Transverse colon (tissue), 4 donors: ENCODE measurements at regions not wholly inside any gene's neighbourhood (a gene's known extent, or its start where the extent isn't known, plus 50 kb on each side); places are given as distances from the start of the nearest gene placed in this dataset.

Source experiments
- DNase-seq: peaks from one replicate; pipeline ENCODE4 v3.0.0-alpha.2; 2019
- H3K27ac ChIP-seq, 4 donors: fragments of 200-600 bp; sonication (generic); 2 replicates each; pipeline ENCODE4 v1.5.1; 2016 to 2018; ENCODE audit warnings: inconsistent platforms in 4 of 4
- H3K27me3 ChIP-seq: fragments of 200-600 bp; sonication (generic); 2 replicates; pipeline ENCODE4 v1.5.1; 2017; ENCODE audit warnings: inconsistent platforms
- H3K36me3 ChIP-seq, 4 donors: fragments of 200-600 bp; sonication (generic); 2 replicates each; pipeline ENCODE4 v1.5.1; 2017 to 2019; ENCODE audit warnings: inconsistent platforms in 4 of 4
- H3K4me1 ChIP-seq, 4 donors: fragments of 200-600 bp; sonication (generic); 2 replicates each; pipeline ENCODE4 v1.5.1; 2017 to 2020; ENCODE audit warnings: inconsistent platforms in 4 of 4
- H3K4me3 ChIP-seq, 4 donors: fragments of 200-600 bp; sonication (generic); 1 replicate in 1 of 4; 2 replicates in 3 of 4; pipeline versions ENCODE4 v1.5.1 to v1.6.1; 2017 to 2019; ENCODE audit warnings: inconsistent platforms in 4 of 4
- H3K9me3 ChIP-seq, 2 donors: fragments of 200-600 bp; sonication (generic); 2 replicates each; pipeline ENCODE4 v1.5.1; 2017 to 2019; ENCODE audit warnings: inconsistent platforms in 2 of 2
- CTCF ChIP-seq, 5 experiments: fragments of 200-600 bp in 3 of 5; fragments of 450-650 bp in 2 of 5; sonication (generic) in 3 of 5; IDR thresholded peaks; 1 replicate in 2 of 5; 2 replicates in 3 of 5; pipeline ENCODE4 v1.5.1; 2016 to 2017; ENCODE audit warnings: antibody characterized with exemption in 5 of 5, inconsistent platforms in 3 of 5, mild to moderate bottlenecking in 2 of 5, moderate library complexity in 1 of 5
- EP300 ChIP-seq: sonication (generic); formaldehyde crosslinking; IDR thresholded peaks from one replicate; pipeline ENCODE4 v1.6.1; 2017; ENCODE audit warnings: antibody characterized with exemption, low read depth
- POLR2A ChIP-seq: fragments of 450-650 bp; IDR thresholded peaks from one replicate; pipeline ENCODE4 v1.6.1; 2016; ENCODE audit warnings: antibody characterized with exemption, mild to moderate bottlenecking, moderate library complexity
- POLR2AphosphoS5 ChIP-seq, 3 donors: sonication (generic); formaldehyde crosslinking; IDR thresholded peaks; one replicate each; pipeline ENCODE4 v1.6.1; 2016; ENCODE audit warnings: antibody characterized with exemption in 3 of 3
- WGBS, 2 donors: methylation state at CpG; one replicate each; pipeline ENCODE4 v1.1.5; 2018; ENCODE audit warnings: low coverage in 1 of 2; 5-methylcytosine and 5-hydroxymethylcytosine counted together
- in situ Hi-C, 4 donors: fragments of 200-750 bp; cut with MboI; loops; one replicate each; pipeline versions ENCODE4 v1.15.0 to v1.15.1; 2017; ENCODE audit warnings: low sequenced_read_pairs in 3 of 4, low pct_ligation_motif_present in 1 of 4, low pct_unique_long_range_greater_than_20kb in 1 of 4
- intact Hi-C: fragments of 100-400 bp; cut with DNase I; formaldehyde crosslinking; loops from one replicate; pipeline ENCODE4 v1.15.1; 2023; ENCODE audit warnings: low total_unique reads

GRCh38 chr3:44173263-44173662, 68.4 kb upstream of the TOPAZ1 start:
- no peak overlapping the region for H3K27ac ChIP-seq
- DNase-seq = no peak
- in situ Hi-C loops (no loop called here), intact Hi-C loops (no loop called here)
- no peak overlapping the region for H3K4me3 ChIP-seq
- H3K36me3 ChIP-seq = no peaks in the 10 kb centered on the region
- WGBS, 2 donors = 89% methylated on average over 15 of the region's 15 CpGs; no CpG with 5 or more reads in 1 of the 2 donors
- peaks cover 4% of the 10 kb centered on the region for H3K27me3 ChIP-seq
- TF ChIP-seq CTCF (IDR thresholded peaks at IDR 0.05) (no peak), POLR2A (no peak), POLR2AphosphoS5 (IDR thresholded peaks at IDR 0.05) (no peak), EP300 (no peak)
- no peaks in the 10 kb centered on the region for H3K9me3 ChIP-seq
- no peaks in the 10 kb centered on the region for H3K4me1 ChIP-seq

GRCh38 chr3:44175070-44175469, 66.6 kb upstream of the TOPAZ1 start:
- TF ChIP-seq EP300 (no peak), POLR2AphosphoS5 (IDR thresholded peaks at IDR 0.05) (no peak), CTCF (IDR thresholded peaks at IDR 0.05) (no peak), POLR2A (no peak)
- H3K27me3 ChIP-seq = peaks cover 9% of the 10 kb centered on the region
- 15 to 52% methylated on average over 2 of the region's 2 CpGs for WGBS, 2 donors
- intact Hi-C loops (no loop called here), in situ Hi-C loops (no loop called here)
- no peak for DNase-seq
- no peaks in the 10 kb centered on the region for H3K36me3 ChIP-seq
- no peak overlapping the region for H3K27ac ChIP-seq
- H3K4me3 ChIP-seq = no peak overlapping the region
- no peaks in the 10 kb centered on the region for H3K4me1 ChIP-seq
- no peaks in the 10 kb centered on the region for H3K9me3 ChIP-seq

- Histone ChIP-seq H3K9me3 (no peaks in the 10 kb centered on the region), H3K27me3 (peaks cover 5% of the 10 kb centered on the region), H3K36me3 (no peaks in the 10 kb centered on the region), H3K27ac (no peak overlapping the region), H3K4me1 (no peaks in the 10 kb centered on the region), H3K4me3 (no peak overlapping the region)
- DNase-seq = no peak
- 80 to 84% methylated on average over 1 to 4 of the region's 4 CpGs for WGBS, 2 donors
- in situ Hi-C loops = no loop called here
- intact Hi-C loops = no loop called here
- TF ChIP-seq POLR2AphosphoS5 (IDR thresholded peaks at IDR 0.05) (no peak), POLR2A (no peak), EP300 (no peak), CTCF (IDR thresholded peaks at IDR 0.05) (no peak)
Measured at GRCh38 chr3:44179246-44179645, 62.4 kb upstream of the TOPAZ1 start.

GRCh38 chr3:44184319-44184953, 57.2 kb upstream of the TOPAZ1 start:
- intact Hi-C loops (no loop called here), in situ Hi-C loops (no loop called here)
- WGBS, 2 donors = 47 to 67% methylated on average over 2 to 14 of the region's 14 CpGs
- TF ChIP-seq POLR2AphosphoS5 (IDR thresholded peaks at IDR 0.05) = no peak
- no peak for TF ChIP-seq CTCF (IDR thresholded peaks at IDR 0.05)
- TF ChIP-seq POLR2A = no peak
- TF ChIP-seq EP300 = no peak
- peak overlapping the region in 1 of 4 donors; percentile 51 for H3K27ac ChIP-seq
- H3K4me1 ChIP-seq = no peaks in the 10 kb centered on the region
- H3K4me3 ChIP-seq = no peak overlapping the region
- no peaks in the 10 kb centered on the region for H3K9me3 ChIP-seq
- H3K36me3 ChIP-seq = no peaks in the 10 kb centered on the region
- H3K27me3 ChIP-seq = peaks cover 10% of the 10 kb centered on the region
- DNase-seq = peak; percentile 49
